Hippocampal formation (tissue), 2 donors: ENCODE measurements at regions not wholly inside any gene's neighbourhood (a gene's known extent, or its start where the extent isn't known, plus 50 kb on each side); places are given as distances from the start of the nearest gene placed in this dataset.

Experiments used
- DNase-seq, 2 donors: peaks; one replicate each; lab custom pipeline; 2025; lab: John Stamatoyannopoulos, UW

DNA sequence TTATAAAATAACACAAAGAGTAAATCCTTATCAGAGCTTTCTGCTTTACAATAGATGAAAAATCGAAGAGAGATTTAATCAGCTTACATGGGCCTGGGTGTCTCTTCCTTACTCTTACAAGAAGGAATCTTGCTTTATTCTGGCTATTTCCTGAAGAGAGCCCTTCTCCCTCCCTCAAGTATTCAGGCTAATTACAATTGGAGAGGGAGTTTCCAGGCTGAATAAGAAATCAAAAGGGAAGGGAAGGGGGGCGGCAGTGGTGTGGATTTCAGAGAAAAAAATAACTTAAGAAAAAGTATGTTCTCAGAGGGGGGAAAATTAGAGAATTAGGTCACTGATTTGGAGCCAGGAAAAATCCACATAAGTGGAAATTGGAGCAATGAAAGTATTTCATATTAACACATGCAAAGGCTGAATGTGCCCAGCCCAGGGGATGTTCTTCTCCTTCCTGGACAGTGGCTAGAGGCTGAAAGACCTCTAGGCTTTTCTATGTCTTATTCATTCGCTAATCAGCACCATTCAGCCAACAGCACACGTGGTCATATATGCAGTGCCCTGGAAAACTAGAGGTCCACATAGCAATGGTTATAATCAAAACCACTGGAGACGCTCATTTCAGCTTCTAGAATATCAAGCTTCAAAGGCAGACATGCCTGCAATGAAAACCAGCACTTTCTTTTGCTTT is 158.9 kb upstream of the BTG1 start:
- no peak for DNase-seq

GRCh38 chr12:92302041-92302829 is 156.6 kb upstream of the BTG1 start:
- DNase-seq: no peak

- no peak for DNase-seq
Observed at GRCh38 chr12:92301356-92301755, 155.7 kb upstream of the BTG1 start.

GRCh38 chr12:92300777-92301176 is 155.1 kb upstream of the BTG1 start:
- no peak for DNase-seq

GRCh38 chr12:92299744-92300143 is 154.1 kb upstream of the BTG1 start:
- no peak for DNase-seq

- no peak for DNase-seq
Observed at GRCh38 chr12:92299344-92299743, 153.7 kb upstream of the BTG1 start.

DNA sequence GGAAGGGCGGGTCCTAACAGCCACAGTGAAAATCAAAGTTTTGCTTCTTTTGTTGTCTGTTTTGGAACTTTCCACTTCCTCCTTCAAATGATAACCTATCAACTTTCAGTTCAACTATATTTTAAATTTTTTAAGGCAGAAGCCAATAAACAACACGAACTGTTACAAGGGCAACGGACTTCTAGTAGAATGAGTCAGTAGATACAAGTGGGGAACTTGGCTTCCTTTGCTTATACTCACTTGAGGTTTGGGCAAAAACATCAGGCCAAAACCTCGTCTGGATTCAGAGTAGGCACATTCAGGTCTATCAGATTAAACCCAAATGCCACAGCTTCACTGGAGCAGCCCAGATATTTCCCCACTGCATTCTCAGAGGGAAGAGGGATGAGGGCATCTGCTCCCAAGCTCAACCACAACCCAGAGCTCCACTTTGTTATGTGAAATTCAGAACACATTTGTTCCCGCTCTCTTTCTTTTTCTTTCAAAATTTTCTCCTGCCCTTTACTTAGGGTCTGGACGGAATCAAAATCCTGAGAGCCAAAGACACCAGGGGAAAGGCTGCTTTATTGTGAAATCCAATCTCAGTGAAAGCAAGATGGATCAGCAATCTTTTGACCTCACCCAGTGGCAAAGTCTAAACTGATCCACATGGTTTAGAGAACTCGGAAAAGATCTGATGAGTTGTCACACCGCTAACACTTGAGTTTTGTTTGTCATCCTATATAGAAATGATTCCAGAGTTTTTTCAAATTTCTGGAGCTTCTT is 152.5 kb upstream of the BTG1 start:
- DNase-seq: no peak

DNA sequence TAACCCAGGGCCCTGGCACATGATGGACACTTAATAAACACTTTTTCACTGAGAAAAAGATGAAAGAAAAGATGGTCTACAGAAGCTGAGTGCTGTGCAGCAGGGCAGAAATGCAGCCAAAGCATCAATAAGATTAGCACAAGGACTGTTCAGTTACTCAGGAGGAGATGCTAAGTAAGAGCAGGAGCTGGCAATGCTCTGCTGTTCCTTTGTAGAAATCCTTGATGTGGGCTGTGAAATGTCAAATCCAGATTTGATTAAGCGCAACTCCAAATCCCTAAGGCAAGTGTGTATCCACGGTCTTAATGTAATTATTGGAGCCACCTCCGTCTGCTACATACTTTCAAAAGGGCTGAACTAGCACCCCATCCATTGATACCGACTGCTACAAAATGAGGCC is 151.8 kb upstream of the BTG1 start:
- no peak for DNase-seq

DNA sequence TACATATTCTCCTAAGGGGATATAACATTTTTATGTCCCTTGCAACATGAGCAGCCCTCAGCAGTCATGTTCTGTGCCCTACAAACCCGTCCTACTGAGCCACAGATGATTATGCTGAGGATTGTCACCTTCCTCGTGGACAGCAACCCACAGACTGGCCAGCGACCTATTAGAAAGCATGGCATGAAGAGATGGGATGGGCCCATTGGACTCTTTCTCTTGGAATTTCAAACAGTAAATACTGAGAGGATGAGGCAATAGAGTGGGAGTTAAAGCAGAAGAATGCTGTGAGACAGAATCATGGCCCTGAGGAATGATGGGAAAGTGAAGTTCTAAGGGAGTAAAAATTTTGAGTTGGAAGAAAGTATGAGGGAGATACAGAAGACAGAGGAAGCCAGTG is 149.9 kb upstream of the BTG1 start:
- DNase-seq: no peak

- no peak for DNase-seq
Observed at GRCh38 chr12:92294676-92295440, 149.2 kb upstream of the BTG1 start.

- no peak for DNase-seq
Observed at GRCh38 chr12:92292016-92292415, 146.4 kb upstream of the BTG1 start.

- DNase-seq: no peak
Observed at GRCh38 chr12:92290886-92291285, 145.2 kb upstream of the BTG1 start.

- no peak for DNase-seq
Observed at GRCh38 chr12:92290350-92290695, 144.7 kb upstream of the BTG1 start.

- DNase-seq: no peak
Observed at GRCh38 chr12:92289629-92290349, 144.1 kb upstream of the BTG1 start.

- peak; percentile 13 to 49 for DNase-seq
Observed at GRCh38 chr12:92288561-92288960, 142.9 kb upstream of the BTG1 start.

- DNase-seq: no peak
Observed at GRCh38 chr12:92278378-92278828, 132.8 kb upstream of the BTG1 start.

- no peak for DNase-seq
Observed at GRCh38 chr12:92277795-92278194, 132.1 kb upstream of the BTG1 start.

- no peak for DNase-seq
Observed at GRCh38 chr12:92276276-92276675, 130.6 kb upstream of the BTG1 start.

GRCh38 chr12:92275443-92276154 is 130.0 kb upstream of the BTG1 start:
- no peak for DNase-seq

DNA sequence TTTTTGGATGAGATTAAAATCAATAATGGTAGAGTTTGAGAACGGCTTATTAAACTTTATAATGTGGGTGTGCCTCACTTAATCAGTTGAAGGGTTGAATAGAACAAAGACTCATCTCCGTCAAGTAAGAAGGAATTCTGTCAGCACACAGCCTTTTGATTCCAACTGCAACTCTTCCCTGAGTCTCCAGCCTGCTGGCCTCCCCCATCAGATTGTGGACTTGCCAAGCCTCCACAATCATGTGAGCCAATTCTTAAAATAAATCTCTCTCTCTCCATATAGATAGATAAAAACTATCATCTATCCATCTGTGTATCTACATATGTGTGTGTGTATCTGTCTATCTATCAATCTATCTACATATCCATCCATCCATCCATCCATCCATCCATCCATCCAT is 127.4 kb upstream of the BTG1 start:
- no peak for DNase-seq
